ENCODE measurements at regions not wholly inside any gene's neighbourhood (a gene's known extent, or its start where the extent isn't known, plus 50 kb on each side); places are given as distances from the start of the nearest gene placed in this dataset.

DNA sequence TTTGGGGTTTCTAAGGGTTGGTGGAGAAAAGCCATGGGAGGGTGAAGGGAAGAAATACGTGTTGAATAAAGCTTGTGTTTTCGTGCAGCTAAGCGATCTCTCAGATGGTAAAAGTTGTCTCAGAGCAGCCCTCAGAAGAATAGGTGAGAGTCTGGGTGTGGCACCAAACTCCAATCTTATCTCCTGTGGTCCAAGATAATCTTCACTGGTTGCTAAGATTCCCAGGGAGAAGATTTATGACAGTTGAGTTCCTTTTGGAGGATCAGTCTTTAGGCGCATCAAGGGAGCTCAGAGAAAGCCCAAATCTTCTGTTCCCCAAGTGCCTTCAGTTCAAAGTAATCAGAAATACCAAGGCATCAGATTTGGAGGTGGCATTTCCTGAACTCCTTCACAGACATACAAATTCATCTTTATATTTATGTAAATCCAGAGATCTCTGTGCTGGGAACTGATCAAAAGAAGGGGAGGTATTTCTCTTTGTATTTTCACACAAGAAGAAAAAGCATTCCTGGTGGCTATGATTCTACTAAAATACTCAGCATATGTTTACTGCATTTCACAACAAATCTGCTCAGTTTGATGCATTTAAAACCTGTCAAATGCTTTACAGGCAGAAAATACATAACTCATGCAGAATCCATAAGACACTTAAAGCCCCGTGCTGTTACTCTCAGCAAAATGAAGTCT lies 102.9 kb downstream of the ABCC12 start:
- Histone ChIP-seq H3K36me3 (no peaks in the 10 kb centered on the region), H3K27me3 (no peaks in the 10 kb centered on the region), H3K4me3 (no peak overlapping the region), H3K27ac (no peak overlapping the region), H3K9me3 (no peaks in the 10 kb centered on the region), H3K4me1 (no peaks in the 10 kb centered on the region)
- no peak for DNase-seq
- intact Hi-C loops (cut with DNase I; ENCODE audit: low total_unique reads): no loop called here
- TF ChIP-seq, protein P1, sequence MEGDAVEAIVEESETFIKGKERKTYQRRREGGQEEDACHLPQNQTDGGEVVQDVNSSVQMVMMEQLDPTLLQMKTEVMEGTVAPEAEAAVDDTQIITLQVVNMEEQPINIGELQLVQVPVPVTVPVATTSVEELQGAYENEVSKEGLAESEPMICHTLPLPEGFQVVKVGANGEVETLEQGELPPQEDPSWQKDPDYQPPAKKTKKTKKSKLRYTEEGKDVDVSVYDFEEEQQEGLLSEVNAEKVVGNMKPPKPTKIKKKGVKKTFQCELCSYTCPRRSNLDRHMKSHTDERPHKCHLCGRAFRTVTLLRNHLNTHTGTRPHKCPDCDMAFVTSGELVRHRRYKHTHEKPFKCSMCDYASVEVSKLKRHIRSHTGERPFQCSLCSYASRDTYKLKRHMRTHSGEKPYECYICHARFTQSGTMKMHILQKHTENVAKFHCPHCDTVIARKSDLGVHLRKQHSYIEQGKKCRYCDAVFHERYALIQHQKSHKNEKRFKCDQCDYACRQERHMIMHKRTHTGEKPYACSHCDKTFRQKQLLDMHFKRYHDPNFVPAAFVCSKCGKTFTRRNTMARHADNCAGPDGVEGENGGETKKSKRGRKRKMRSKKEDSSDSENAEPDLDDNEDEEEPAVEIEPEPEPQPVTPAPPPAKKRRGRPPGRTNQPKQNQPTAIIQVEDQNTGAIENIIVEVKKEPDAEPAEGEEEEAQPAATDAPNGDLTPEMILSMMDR (IDR thresholded peaks at IDR 0.05): no peak
- no peak for TF ChIP-seq POLR2A (IDR thresholded peaks at IDR 0.05)

DNA sequence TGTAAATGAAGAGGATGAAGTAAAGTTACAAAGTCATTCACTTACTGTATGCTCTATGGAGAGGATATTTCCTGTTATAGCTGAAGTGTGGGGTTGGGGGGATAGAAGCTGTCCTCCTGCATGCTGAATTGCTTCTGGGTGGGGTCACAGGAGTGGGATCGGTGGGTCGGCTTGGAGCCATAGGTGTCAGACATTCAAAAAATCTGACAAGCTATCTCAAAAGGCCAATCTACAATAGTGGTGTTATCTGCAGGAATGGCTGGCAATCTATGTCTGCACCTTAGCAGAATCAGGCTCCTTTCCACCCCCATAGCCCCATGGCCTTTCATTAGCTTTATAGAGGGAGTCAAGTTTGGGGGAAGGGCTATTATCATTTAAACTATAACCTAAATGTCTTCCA lies 104.9 kb downstream of the ABCC12 start:
- TF ChIP-seq, protein P1 (IDR thresholded peaks at IDR 0.05): no peak
- no peak for TF ChIP-seq POLR2A (IDR thresholded peaks at IDR 0.05)
- no peak for DNase-seq
- intact Hi-C loops (cut with DNase I; ENCODE audit: low total_unique reads): no loop called here
- Histone ChIP-seq H3K4me3 (no peak overlapping the region), H3K4me1 (no peaks in the 10 kb centered on the region), H3K36me3 (no peaks in the 10 kb centered on the region), H3K27ac (no peak overlapping the region), H3K27me3 (no peaks in the 10 kb centered on the region), H3K9me3 (no peaks in the 10 kb centered on the region)

DNA sequence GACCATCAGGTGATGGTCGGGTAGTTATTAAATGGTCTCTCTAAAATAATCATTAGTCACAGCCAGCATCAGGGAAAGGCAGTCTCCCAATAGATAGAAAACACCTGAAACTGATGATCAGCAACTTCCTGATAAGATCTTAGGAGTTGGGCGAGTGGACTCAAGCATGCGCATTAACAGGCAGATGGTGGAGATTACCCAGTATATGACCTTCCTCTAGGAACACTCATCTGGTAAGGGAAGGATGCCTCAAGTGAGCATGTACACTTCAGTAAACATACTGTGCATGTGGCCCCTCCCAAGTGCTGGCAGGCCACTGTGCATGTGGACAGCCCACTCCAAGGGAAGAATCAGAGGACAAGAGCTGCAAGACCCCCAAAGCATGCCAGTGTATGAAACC lies 105.9 kb downstream of the ABCC12 start:
- Histone ChIP-seq H3K4me3 (no peak overlapping the region), H3K27me3 (no peaks in the 10 kb centered on the region), H3K36me3 (no peaks in the 10 kb centered on the region), H3K9me3 (no peaks in the 10 kb centered on the region), H3K4me1 (no peaks in the 10 kb centered on the region), H3K27ac (no peak overlapping the region)
- intact Hi-C loops (cut with DNase I; ENCODE audit: low total_unique reads): no loop called here
- TF ChIP-seq, protein P1 (IDR thresholded peaks at IDR 0.05): no peak
- TF ChIP-seq POLR2A (IDR thresholded peaks at IDR 0.05): no peak
- DNase-seq: no peak

DNA sequence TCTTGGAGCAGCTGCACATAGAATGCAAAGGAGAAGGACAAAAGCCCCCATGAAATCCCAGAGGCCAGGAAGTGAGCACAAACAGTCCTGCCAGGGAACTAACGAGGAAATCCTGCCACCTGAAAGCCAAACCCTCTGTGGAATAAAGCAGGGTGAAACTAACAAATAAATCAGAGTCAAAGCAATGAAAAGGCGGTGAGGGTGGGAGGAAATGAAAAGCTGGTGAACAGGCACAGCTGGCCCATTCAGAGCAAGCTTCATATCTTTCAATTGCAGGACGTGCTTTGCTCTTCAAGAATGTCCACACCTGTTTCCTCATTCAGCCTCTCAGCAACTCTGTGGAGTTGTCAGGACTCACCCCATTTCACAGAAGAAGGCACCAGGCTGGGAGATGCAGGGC lies 108.1 kb downstream of the ABCC12 start:
- intact Hi-C loops (cut with DNase I; ENCODE audit: low total_unique reads): no loop called here
- H3K36me3 ChIP-seq: no peaks in the 10 kb centered on the region
- H3K9me3 ChIP-seq: no peaks in the 10 kb centered on the region
- no peak overlapping the region for H3K27ac ChIP-seq
- no peaks in the 10 kb centered on the region for H3K27me3 ChIP-seq
- no peak for TF ChIP-seq POLR2A (IDR thresholded peaks at IDR 0.05)
- TF ChIP-seq, protein P1 (IDR thresholded peaks at IDR 0.05): no peak
- no peak for DNase-seq
- no peaks in the 10 kb centered on the region for H3K4me1 ChIP-seq
- no peak overlapping the region for H3K4me3 ChIP-seq

DNA sequence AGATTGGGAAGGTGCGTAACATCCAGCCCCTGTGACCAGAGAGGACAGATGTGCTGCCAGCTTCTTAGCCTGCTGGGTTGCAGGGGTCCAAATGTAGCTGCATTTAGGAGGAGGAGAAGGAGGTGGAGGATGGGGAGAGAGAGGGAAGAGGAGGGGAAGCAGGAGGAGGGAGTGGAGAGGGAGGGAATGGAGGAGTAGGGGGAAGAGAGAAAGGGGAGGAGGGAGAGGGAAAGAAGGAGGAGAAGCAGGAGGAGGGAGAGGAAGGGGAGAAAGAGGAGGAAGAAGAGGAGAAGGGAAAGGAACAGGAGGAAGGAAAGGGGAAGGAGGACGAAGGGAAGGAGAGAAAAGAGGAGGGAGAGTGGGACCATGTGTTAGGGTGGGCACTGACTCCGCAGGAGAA lies 108.6 kb downstream of the ABCC12 start:
- no peaks in the 10 kb centered on the region for H3K9me3 ChIP-seq
- TF ChIP-seq, protein P1 (IDR thresholded peaks at IDR 0.05): no peak
- H3K4me1 ChIP-seq: no peaks in the 10 kb centered on the region
- intact Hi-C loops (cut with DNase I; ENCODE audit: low total_unique reads): no loop called here
- H3K27ac ChIP-seq: no peak overlapping the region
- no peak overlapping the region for H3K4me3 ChIP-seq
- H3K36me3 ChIP-seq: no peaks in the 10 kb centered on the region
- H3K27me3 ChIP-seq: no peaks in the 10 kb centered on the region
- no peak for DNase-seq
